Pancreas (tissue), 10 donors: ENCODE measurements at regions not wholly inside any gene's neighbourhood (a gene's known extent, or its start where the extent isn't known, plus 50 kb on each side); places are given as distances from the start of the nearest gene placed in this dataset.

Source experiments
- ATAC-seq, 4 donors: fragments of 200-7000 bp; cut with Tn5 transposase; one replicate each; pipeline versions ENCODE4 v1.8.0 to v1.9.1; 2020; ENCODE audit warnings: mild to moderate bottlenecking in 4 of 4, moderate library complexity in 4 of 4
- DNase-seq, 6 donors: peaks; one replicate each; pipeline ENCODE4 v3.0.0-alpha.2; 2020
- FAIRE-seq: peaks from 2 replicates; lab custom pipeline; 2012; peaks lifted over from hg19 to GRCh38; lab: Jason Lieb, UNC
- H3K27ac ChIP-seq, 4 donors: fragments of 200-600 bp; sonication (generic); 1 replicate in 3 of 4; 2 replicates in 1 of 4; pipeline versions ENCODE4 v1.5.0 to v1.8.0; 2020
- H3K27me3 ChIP-seq, 4 donors: fragments of 200-600 bp; one replicate each; pipeline ENCODE4 v1.8.0; 2021
- H3K36me3 ChIP-seq, 3 donors: fragments of 200-600 bp; sonication (generic) in 1 of 3; one replicate each; pipeline versions ENCODE4 v1.5.0 to v1.8.0; 2020 to 2021
- H3K4me1 ChIP-seq, 3 donors: fragments of 200-600 bp; one replicate each; pipeline ENCODE4 v1.8.0; 2021
- H3K4me3 ChIP-seq, 4 donors: fragments of 200-600 bp; sonication (generic) in 2 of 4; one replicate each; pipeline versions ENCODE4 v1.5.0 to v1.8.0; 2020 to 2021
- H3K9me3 ChIP-seq, 4 donors: fragments of 200-600 bp; one replicate each; pipeline ENCODE4 v1.8.0; 2021
- CTCF ChIP-seq, 4 donors: fragments of 200-600 bp; sonication (generic) in 3 of 4; IDR thresholded peaks; one replicate each; pipeline versions ENCODE4 v1.5.0 to v1.8.0; 2021; ENCODE audit warnings: antibody characterized with exemption in 4 of 4
- WGBS, 2 donors: extraction: QIAGEN DNeasy Blood & Tissue Kit; methylation state at CpG; one replicate each; pipeline ENCODE4 v1.1.7; 2013; 5-methylcytosine and 5-hydroxymethylcytosine counted together
- intact Hi-C, 3 donors: fragments of 100-400 bp; cut with DNase I; formaldehyde crosslinking; loops; one replicate each; pipeline versions ENCODE4 v1.11.1 to v1.14.2; 2022
- donor health status: healthy with polysubstance abuse.
- donor health status: DM: no; HTN: no; CAD: no; lungs with moderate emphysema.
- donor health status: DM: no; HTN: no; CAD: no.
- donor health status: control.
- donor health status: control.
- donor health status: Bipolar disorder and iron deficiency.
- donor health status: DM: yes; HTN: yes; CAD: no.
- donor health status: DM: no; HTN: no; CAD: no.
- donor health status: DM: no; HTN: no; CAD: no.
- donor health status: DM: yes; HTN: yes; CAD: no.

- no peaks in the 10 kb centered on the region for H3K9me3 ChIP-seq
- ATAC-seq: no peak
- no peak overlapping the region for H3K27ac ChIP-seq
- H3K36me3 ChIP-seq: no peaks in the 10 kb centered on the region
- H3K4me3 ChIP-seq: no peak overlapping the region
- H3K27me3 ChIP-seq: no peaks in the 10 kb centered on the region
- no peak for FAIRE-seq
- intact Hi-C loops: no loop called here
- H3K4me1 ChIP-seq: no peaks in the 10 kb centered on the region
- 64 to 84% methylated on average over 2 of the region's 2 CpGs for WGBS, 2 donors
- DNase-seq: no peak
- no peak for TF ChIP-seq CTCF (IDR thresholded peaks at IDR 0.05)
Measured at GRCh38 chr3:190172751-190173150, 52.1 kb upstream of the P3H2 start.
